HUDEP-2 (cell line): ENCODE measurements at regions not wholly inside any gene's neighbourhood (a gene's known extent, or its start where the extent isn't known, plus 50 kb on each side); places are given as distances from the start of the nearest gene placed in this dataset.
A peak's percentile ranks its signal among the peaks of the same experiment; 100 is the strongest.
"Not testable (repeated sequence)": the region's sequence is repeated elsewhere in the genome, so short reads cannot be mapped to it uniquely, and the experiment has no call there.

Source experiments
- DNase-seq, 76 experiments: peaks; one replicate each; lab custom pipeline; 2025; ENCODE audit not compliant: unreplicated experiment in 76 of 76; lab: John Stamatoyannopoulos, UW

DNA sequence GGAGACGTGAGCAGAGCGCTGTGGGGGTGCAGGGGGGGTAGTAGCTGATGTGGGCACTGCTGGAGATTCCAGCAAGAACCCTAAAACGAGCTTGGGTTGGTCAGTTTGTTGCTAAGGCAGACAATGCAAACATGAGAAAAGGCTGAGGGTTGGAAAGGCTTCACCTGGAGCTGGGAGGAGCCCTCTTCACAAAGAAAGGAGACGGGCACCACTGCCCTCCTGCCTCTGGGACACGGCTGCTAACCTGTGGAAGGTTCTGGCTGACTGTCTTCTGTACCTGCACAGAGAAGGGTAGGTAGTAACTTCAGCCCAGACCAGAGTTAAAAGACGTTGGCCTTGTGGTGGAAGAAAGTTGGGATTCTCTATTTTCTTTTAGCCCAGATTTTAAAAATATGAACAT, 108.7 kb downstream of the SUCLA2 start:
- no peak for DNase-seq

DNA sequence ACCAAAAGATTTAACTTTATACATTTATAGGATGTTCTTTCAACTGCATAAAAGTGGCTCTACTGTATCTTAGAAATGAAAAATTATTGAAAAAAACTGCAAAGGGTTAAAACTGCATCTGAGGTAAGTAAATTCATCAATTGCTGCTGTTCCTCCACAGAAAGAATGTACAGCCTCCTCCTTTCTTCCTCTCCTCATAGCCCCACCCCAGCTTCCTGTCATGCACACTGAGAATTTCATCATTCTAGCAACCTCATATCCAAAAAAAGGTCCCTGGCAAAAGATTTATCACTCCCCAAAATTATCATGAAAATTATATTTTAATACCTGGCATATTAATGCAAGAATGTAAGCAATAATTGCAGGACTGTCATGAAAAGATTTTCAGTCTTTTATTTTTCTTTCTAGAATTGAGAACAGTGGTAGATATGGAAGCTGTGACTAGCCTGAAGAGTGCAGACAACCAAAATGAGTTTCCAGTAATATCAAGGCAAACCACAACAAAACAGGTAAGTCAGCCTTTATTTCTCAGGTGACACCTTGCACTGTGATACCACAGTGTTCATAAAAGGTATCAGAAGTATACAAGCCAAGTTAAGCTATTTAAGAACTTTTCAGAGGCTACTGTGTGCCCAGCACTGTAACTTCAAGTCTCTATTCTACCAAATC, 110.8 kb downstream of the SUCLA2 start:
- no peak for DNase-seq

DNA sequence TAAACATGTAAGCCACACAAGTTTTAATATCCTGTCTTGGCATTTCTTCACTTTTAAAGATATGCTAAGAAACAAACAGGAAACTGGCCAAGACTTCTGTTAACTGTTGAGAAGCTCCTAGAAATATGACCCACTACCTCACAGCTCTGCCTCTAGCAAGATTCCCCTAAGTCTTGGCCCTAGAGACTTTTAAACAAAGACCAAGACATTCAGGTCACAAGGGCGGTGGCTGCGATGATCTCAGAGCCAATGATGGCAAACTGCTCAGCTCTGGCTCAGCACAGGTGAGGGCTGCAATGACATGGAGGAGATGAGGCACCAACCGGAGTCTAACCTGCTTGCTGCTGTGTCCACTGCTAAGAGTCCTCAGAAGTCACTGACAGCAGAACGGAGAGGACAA, 114.8 kb downstream of the SUCLA2 start:
- no peak for DNase-seq

DNA sequence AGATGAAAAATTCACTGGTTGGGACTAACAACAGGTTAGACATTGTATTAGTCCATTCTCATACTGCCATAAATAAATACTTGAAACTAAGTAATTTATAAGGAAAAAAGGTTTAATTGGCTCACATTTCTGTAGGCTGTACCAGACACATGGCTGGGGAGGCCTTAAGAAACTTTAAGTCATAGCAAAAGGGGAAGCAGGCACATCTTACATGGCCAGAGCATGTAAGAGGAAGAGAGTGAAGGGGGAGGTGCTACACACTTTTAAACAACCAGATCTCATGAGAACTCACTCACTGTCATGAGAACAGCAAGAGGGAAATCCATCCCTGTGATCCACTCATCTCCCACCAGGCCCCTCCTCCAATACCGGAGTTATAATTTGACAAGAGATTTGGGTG, 125.9 kb downstream of the SUCLA2 start:
- no peak for DNase-seq

DNA sequence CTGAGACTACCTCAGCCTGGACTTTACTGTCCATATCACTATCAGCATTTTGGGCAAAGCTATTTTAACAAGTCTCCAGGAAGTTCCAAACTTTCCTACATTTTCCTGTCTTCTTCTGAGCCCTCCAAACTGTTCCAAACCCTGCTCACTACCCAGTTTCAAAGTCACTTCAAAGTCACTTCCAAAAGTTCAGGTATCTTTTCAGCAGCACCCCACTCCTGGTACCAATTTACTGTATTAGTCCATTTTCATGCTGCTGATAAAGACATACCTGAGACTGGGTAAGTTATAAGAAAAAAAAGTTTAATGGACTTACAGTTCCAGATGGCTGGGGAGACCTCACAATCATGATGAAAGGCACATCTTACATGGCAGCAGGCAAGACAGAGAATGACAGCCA, 127.1 kb downstream of the SUCLA2 start:
- not testable (repeated sequence) for DNase-seq

DNA sequence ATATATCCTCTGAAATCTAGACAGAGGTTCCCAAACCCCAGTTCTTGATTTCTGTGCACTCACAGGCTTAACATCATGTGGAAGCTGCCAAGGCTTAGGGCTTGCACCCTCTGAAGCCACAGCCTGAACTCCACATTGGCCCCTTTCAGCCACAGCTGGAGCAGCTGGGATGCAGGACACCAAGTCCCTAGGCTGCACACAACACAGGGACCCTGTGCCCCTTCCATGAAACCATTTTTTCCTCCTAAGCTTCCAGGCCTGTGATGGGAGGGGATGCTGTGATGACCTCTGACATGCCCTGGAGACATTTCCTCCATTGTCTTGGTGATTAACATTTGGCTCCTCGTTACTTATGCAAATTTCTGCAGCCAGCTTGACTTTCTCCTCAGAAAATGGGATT, 127.8 kb downstream of the SUCLA2 start:
- DNase-seq, result not testable (repeated sequence)

DNA sequence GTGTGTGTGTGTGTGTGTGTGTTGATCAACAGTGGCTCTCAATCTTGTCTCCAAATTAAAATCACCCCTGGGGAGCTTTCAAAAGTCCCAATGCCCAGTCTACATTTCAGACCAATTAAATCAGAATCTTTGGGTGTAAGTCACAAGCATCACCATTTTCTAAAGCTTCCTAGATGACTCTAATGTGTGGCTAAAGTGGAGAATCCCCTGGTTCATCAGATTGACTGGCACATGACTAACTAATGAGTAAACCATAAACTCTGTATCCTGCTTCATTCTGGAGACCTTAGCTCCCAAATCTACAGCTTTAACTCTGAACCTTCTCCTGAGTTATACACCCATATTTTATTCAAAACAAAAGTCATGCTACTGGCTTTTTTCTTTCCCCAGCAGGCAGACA, 131.3 kb downstream of the SUCLA2 start:
- DNase-seq, result no peak

DNA sequence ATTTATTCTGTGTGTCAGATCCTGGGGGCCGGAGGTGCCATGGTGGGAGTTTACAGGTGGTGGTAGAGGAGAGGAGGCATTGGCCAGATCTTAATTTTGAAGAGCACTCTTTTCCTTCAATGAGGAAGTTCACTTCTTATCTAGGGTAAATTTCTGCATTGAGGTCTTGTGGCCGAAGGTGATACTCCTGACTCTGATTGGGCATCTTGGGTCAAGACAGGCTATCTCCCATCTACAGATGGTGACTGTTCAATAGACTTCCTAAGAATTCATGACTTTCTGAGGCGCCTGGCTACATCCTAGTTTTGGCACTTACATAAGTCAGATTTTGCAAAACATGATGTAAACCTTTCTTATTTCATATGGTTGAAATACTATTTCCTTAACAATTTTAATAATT, 135.2 kb downstream of the SUCLA2 start:
- DNase-seq, result peak in 3 of 76 experiments; percentile 2 to 3 (median 3)

DNA sequence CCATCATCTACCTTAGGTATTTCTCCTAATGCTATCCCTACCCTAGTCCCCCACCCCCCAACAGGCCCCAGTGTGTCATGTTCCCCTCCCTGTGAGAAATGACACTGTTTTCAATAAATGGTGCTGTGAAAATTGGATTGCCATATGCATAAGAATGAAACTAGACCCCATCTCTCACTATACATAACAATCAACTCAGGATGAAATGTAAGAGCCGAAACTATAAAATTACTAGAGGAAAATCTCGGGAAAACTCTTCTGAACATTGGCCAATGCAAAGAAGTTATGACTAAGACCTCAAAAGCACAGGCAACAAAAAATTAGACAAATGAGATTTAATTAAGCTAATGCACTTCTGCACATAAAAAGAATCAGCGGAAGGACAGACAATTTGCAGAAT, 138.2 kb downstream of the SUCLA2 start:
- DNase-seq, result no peak

DNA sequence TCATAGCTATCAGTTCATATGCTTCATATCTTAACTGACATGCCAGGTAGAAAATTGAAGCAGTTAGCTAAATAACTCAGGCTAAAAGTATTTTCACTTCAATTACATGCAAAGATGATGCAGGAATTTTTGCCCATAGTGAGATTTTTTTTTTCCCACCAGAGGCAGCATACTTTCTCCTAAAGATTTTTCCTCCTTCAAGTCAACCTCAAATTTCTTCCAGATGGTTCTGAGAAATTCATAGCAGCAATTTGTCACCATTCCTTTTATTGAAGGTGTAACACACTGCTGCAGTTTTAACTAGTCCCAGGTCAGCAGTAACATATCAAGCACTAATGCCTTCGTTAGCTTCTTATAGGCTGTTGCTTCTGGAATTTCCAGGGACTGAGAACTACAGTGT, 141.9 kb downstream of the SUCLA2 start:
- no peak for DNase-seq

DNA sequence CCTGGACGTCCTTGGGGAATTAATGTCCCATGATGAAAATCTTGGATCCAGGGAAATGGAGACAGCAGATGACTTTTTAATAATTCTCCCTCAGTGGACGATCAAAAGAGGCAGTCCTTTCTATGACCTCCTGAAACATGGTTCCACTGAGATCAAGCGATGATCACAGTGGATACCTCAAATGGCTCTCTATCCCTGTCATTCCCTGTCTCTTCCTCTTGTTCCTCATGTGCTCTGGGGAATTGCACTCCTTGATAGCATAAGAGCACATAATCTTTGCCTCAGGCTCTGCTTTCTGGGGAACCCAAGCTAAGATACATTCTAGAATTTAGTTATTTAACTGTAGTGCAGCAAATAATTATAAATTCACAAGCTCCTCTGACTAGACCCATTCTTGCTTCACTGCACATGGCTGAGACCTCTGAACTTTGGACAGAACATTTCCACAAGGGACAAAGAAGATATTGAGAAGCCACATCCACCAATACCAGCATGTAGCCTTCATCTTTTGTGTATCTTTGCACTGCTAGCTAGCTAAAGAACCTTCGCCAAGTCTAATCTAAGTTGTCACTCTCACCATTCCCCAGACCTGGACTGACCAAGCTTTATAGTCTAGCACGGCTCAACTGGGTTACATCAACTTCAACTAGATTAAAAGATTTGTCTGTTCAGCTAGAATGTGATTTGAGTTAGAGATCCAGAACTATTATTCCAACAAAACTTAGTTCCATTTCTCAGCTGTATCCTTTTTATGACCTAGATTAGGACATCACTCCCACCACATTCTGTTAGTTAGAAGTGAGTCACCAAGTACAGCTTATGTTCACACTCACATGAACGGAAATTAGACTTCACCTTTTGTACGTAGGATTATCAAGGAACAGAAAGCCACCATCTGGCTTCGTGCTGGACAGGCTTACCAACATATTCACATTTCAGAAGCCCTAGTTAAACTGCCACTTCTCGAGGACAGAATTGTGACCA, 142.7 kb downstream of the SUCLA2 start:
- DNase-seq, result no peak

DNA sequence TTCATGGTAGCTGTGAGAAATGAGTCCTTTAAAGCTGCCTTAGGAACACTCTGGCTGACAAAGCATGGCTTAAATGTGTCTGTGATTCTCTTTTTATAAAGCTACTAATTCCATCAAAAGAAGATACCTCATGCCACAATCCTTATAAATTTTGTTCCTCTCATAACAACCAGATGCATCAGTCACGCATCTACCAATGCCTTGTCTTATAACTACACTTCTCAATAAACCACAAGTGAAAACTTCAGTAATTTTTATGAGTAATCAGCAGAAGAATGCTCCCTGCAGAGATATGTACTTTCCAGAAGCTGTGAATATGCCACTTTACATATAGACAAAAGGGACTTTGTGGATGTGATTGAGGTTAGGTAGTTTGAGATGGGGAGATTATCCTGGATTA, 147.8 kb downstream of the SUCLA2 start:
- DNase-seq, result no peak

DNA sequence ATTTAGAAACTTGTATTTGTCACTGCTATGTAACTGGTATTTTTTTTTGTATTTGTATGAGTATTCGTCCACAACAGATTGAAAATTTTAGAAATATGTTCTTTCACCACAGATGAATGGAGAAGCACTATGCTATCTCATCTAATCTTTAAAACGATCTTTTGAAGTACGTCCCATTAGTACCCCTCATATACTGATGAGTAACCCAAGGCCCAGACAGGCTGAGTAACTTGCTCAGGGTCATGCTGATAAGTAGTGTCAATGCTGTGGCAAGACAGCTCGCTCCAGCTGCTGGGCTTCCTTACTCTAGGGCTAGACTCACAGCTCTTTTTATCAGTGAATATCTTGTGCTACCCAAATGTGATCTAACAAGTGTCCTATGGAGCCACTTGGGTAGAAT, 154.2 kb downstream of the SUCLA2 start:
- peak in 1 of 76 experiments; percentile 6 for DNase-seq

DNA sequence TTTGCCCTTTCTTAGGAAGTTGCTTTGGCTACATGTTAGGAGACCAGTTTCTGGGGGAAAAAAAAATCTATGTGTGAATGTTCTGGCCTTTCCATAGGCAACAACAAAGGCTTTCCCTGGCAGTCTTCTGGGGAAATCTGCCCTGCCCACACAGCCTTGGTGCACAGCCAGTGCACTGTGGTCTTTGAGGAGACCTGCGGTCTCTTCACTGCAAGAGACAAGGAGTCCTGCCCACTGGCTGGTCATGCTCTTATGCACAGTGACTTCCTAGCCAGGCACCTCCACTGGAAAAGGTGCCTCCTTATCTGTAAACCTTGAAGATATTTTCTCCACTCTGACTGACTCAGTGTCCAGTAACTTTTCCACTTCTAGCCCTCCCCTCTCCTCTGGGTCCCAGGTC, 155.1 kb downstream of the SUCLA2 start:
- no peak for DNase-seq

DNA sequence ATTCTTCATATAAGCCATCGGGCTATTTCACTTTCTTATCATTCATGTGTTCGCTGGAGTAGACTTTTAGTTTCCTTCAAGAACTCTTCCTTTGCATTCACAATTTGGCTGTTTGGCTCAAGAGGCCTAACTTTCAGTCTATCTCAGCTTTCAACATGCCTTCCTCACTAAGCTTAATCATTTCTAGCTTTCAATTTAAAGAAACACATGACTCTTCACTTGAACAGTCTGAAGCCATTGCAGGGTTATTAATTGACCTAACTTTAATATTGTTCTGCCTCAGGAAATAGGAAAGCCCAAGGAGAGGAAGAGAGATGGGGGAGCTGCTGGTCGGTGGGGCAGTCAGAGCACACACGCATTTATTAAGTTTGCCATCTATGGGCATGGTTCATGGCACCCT, 158.1 kb downstream of the SUCLA2 start:
- DNase-seq, result no peak

DNA sequence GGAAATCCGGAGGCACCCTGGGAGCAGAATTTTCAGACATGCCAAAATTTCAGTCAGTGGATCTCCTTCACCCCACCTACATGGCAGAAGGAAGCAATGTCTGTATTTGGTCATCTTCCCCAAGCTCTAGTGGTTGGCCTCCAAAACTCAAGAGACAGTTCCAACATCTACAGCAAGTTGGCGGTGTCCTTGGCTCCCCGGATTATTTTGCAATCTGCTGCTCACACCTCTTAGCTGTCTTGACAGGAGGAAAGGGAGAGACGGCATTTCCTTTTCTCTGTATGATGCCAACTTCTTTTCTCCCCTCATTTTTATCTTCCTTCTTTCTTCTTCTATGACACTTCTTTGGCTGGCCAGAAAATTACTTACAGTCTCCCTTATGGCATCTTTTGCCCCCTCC, 159.9 kb downstream of the SUCLA2 start:
- no peak for DNase-seq

DNA sequence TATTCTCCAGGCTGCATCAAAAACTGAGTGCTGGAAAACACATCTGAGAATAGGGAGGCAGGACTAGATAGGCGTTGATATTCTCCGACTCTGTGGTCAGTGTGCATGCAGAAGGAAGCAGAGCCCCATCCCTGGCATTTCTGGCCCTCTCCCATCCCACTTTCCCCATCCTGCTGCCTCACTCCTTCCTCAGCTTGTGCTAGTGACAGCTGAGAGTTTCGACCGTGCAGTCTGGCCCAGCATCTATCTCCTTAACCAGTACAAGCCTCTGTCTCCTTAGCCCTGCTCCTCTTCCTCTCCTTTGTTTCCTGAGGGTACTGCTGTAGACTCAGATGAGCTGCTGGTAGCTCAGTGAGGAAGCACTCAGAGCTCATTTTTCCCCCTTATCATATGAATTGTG, 163.2 kb downstream of the SUCLA2 start:
- no peak for DNase-seq

DNA sequence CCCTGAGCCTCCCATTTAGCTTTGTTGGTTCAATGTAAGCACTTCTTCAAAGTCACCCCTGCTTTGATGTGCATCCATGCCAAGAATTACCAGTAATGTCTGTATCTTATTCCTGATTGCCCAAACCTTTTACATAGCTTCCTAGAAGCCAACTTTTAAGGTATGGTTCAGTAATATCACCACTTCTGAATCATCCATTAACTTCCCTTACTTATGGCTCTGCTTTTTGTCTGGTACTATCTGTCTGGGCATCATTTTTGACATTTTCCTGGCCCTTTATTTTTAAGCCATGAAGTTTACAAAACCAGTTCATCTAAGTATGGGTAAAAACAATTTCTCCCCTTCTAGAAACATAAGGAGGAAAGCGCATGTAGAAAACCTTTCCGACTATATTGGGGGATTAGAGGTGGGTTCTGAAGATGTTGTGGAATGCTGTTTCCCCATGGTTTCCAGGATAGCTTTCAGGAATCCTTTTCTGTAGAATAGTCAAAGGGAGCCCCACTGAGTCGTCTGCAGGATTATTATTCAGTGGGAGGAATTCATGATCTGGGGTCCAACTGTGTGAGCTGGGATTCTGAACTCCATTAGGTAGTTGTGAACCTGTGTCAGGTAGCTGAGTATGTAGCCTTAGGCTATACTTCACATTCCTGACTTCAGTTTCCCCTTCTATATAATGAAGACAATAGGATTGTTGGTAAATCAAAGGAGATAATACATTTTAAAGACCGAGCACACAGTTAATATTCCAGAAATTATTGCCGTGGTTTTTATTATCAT, 163.8 kb downstream of the SUCLA2 start:
- no peak for DNase-seq

DNA sequence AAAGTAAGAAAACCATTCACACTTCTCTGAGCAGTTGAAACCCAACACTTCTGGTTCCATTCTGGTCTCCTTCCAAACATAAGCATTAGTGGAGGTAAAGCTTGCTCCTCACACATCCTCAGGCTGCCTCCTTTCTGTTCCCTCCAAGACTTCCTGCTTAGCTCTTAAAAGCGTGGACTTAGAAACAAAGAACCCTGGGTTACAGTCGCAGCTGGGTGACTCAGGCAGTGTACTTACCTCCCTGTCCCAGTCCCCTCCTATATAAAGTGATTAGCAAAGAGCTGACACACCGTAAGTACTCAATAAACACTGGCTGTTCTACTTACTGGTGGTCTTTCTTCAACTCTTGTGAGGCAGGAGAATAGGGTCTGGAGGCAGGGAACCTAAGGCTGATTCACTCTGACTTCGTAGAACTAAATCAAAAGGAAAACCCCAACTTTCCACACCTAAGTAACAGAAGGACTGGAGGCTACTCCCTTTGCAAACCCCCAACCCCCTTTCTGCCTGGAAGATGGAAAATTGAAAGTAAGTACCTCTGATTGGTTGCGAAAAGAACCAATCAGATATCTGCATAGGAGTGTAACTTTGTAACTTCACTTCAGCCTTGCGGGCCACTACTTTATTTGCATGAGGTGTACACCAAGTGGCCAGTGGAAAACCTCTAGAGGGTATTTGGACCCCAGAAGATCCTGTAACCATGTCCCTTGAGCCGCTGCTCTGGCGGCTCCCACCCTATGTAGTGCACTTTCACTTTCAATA, 165.4 kb downstream of the SUCLA2 start:
- no peak for DNase-seq

DNA sequence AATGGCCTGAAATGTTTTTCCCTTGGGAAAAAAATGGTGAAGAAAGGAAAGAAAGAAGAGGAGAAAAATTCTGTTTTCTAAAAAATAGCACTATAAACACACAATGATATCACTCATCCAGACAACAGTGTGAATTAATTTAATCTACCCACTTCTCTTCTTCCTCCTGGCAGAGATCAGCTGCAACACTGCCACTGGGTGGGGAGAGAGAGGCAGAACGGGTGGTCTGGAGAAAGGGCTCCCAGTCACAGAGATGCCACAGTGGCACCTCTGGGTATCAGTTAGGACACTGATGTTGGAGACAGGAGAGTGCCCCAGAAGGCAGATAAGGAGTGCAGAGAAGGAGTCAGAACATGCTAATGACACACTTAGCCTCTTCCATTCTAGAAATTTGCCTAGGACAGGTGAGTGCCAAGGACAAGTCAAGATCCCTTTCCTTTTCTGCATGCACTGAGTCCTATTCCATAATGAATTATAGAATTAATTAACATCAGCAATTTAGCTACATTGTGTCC, 168.6 kb downstream of the SUCLA2 start:
- DNase-seq, result no peak
